ENCODE measurements at regions not wholly inside any gene's neighbourhood (a gene's known extent, or its start where the extent isn't known, plus 50 kb on each side); places are given as distances from the start of the nearest gene placed in this dataset.

DNA sequence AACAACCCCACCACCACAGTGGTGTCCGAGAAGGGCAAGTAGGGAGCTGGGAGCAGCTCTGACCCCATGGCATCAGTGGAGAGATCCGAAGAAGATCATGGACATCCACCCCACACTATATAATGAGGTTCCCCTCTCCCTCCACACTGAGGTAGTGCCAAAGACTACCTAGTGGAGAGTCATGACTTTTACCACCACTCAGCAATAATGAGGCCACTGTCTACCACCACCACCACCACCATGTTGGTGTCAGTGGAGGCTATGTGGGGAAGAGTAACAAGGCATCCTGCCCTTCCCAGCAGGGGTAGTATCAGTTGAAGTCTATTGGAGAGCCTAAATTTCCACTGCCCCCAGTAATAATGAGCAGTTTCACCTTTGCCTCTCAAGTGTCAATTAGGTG, 321.7 kb upstream of the ZC3H15 start:
- no peaks in the 10 kb centered on the region for H3K4me1 ChIP-seq (replicated peaks in 1 of 2; ENCODE audit: control insufficient read depth in 2 of 2, insufficient read depth in 2 of 2, low read length in 2 of 2)
- H3K4me2 ChIP-seq (ENCODE audit: insufficient read depth, low read length): no peak overlapping the region
- 5% methylated on average over 2 of the region's 2 CpGs for WGBS (ENCODE audit: insufficient coverage, low coverage, missing lambda C conversion rate)
- H3K9me1 ChIP-seq (ENCODE audit: control insufficient read depth, insufficient read depth, low read length): no peaks in the 10 kb centered on the region
- ATAC-seq: no peak
- ChIA-PET POLR2A (no interaction called here), CTCF (ENCODE audit: low intra/inter-chr PET ratio) (no interaction called here)
- no peaks in the 10 kb centered on the region for H3K79me2 ChIP-seq (ENCODE audit: control insufficient read depth, insufficient read depth, low read length)
- no peak overlapping the region for H3K9ac ChIP-seq (ENCODE audit: insufficient read depth in 1 of 2, low read depth in 2 of 2, low read length in 2 of 2)
- no peak overlapping the region for H2AFZ ChIP-seq (ENCODE audit: low read depth, low read length)
- H3K4me3 ChIP-seq: no peak overlapping the region
- DNase-seq (ENCODE audit: extremely low read depth in 1 of 4, low spot score in 3 of 4): no peak
- in situ Hi-C loops (cut with MboI) (no loop called here), intact Hi-C loops (cut with micrococcal nuclease) (no loop called here)
- H3K36me3 ChIP-seq (ENCODE audit: control insufficient read depth, insufficient read depth, low read length): no peaks in the 10 kb centered on the region
- no peak overlapping the region for H3K27ac ChIP-seq (ENCODE audit: extremely low read depth, low read depth, low read length)
- no TSS peak for BruUV-seq (replicated peaks)
- H3K9me3 ChIP-seq (replicated peaks; ENCODE audit: control insufficient read depth, insufficient read depth, low read depth, low read length): no peaks in the 10 kb centered on the region; the same call in 1 of the 2 replicates
- no peaks in the 10 kb centered on the region for H3K27me3 ChIP-seq (ENCODE audit: control insufficient read depth in 2 of 2, insufficient read depth in 2 of 2, low read length in 2 of 2)
- FAIRE-seq: no peak
- no peaks in the 10 kb centered on the region for H4K20me1 ChIP-seq (replicated peaks; ENCODE audit: control insufficient read depth, insufficient read depth, low read length)
- TF ChIP-seq ZNF239 (CRISPR knock-in tag; IDR thresholded peaks at IDR 0.05) (no peak), ZNF133 (CRISPR knock-in tag; IDR thresholded peaks at IDR 0.05) (no peak), ARHGAP35 (IDR thresholded peaks at IDR 0.05; ENCODE audit: partially characterized antibody) (no peak), ZNF785 (CRISPR knock-in tag; IDR thresholded peaks at IDR 0.05) (no peak), RAD51 (IDR thresholded peaks at IDR 0.05; ENCODE audit: borderline replicate concordance, low read depth) (no peak), ASH1L (IDR thresholded peaks at IDR 0.05; ENCODE audit: borderline replicate concordance, low read depth, partially characterized antibody) (no peak), LCOR (CRISPR knock-in tag; IDR thresholded peaks at IDR 0.05) (no peak), CBX5 (IDR thresholded peaks at IDR 0.05; ENCODE audit: borderline replicate concordance, low read depth) (no peak), PML (IDR thresholded peaks at IDR 0.05; ENCODE audit: low read length) (no peak), ZNF311 (CRISPR knock-in tag; IDR thresholded peaks at IDR 0.05) (no peak), MCM3 (IDR thresholded peaks at IDR 0.05) (no peak), ZC3H4 (CRISPR knock-in tag; IDR thresholded peaks at IDR 0.05; ENCODE audit: borderline replicate concordance) (no peak)
- TF ChIP-seq, protein P1, sequence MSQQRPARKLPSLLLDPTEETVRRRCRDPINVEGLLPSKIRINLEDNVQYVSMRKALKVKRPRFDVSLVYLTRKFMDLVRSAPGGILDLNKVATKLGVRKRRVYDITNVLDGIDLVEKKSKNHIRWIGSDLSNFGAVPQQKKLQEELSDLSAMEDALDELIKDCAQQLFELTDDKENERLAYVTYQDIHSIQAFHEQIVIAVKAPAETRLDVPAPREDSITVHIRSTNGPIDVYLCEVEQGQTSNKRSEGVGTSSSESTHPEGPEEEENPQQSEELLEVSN (IDR thresholded peaks at IDR 0.05; ENCODE audit: borderline replicate concordance in 1 of 2, extremely low read depth in 1 of 2, insufficient read depth in 1 of 2, insufficient read length in 1 of 2, low read depth in 1 of 2, low read length in 1 of 2, poor library complexity in 1 of 2, severe bottlenecking in 1 of 2): no peak
- TF ChIP-seq, protein P2, sequence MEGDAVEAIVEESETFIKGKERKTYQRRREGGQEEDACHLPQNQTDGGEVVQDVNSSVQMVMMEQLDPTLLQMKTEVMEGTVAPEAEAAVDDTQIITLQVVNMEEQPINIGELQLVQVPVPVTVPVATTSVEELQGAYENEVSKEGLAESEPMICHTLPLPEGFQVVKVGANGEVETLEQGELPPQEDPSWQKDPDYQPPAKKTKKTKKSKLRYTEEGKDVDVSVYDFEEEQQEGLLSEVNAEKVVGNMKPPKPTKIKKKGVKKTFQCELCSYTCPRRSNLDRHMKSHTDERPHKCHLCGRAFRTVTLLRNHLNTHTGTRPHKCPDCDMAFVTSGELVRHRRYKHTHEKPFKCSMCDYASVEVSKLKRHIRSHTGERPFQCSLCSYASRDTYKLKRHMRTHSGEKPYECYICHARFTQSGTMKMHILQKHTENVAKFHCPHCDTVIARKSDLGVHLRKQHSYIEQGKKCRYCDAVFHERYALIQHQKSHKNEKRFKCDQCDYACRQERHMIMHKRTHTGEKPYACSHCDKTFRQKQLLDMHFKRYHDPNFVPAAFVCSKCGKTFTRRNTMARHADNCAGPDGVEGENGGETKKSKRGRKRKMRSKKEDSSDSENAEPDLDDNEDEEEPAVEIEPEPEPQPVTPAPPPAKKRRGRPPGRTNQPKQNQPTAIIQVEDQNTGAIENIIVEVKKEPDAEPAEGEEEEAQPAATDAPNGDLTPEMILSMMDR (IDR thresholded peaks at IDR 0.05 in 2 of 3, conservative IDR thresholded peaks at IDR 0.05 in 1 of 3; ENCODE audit: insufficient read depth in 2 of 3, low read depth in 1 of 3, low read length in 3 of 3): no peak
- TF ChIP-seq, protein P3, sequence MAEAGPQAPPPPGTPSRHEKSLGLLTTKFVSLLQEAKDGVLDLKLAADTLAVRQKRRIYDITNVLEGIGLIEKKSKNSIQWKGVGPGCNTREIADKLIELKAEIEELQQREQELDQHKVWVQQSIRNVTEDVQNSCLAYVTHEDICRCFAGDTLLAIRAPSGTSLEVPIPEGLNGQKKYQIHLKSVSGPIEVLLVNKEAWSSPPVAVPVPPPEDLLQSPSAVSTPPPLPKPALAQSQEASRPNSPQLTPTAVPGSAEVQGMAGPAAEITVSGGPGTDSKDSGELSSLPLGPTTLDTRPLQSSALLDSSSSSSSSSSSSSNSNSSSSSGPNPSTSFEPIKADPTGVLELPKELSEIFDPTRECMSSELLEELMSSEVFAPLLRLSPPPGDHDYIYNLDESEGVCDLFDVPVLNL (CRISPR knock-in tag; IDR thresholded peaks at IDR 0.05; ENCODE audit: low read depth): no peak
- TF ChIP-seq, protein P4, sequence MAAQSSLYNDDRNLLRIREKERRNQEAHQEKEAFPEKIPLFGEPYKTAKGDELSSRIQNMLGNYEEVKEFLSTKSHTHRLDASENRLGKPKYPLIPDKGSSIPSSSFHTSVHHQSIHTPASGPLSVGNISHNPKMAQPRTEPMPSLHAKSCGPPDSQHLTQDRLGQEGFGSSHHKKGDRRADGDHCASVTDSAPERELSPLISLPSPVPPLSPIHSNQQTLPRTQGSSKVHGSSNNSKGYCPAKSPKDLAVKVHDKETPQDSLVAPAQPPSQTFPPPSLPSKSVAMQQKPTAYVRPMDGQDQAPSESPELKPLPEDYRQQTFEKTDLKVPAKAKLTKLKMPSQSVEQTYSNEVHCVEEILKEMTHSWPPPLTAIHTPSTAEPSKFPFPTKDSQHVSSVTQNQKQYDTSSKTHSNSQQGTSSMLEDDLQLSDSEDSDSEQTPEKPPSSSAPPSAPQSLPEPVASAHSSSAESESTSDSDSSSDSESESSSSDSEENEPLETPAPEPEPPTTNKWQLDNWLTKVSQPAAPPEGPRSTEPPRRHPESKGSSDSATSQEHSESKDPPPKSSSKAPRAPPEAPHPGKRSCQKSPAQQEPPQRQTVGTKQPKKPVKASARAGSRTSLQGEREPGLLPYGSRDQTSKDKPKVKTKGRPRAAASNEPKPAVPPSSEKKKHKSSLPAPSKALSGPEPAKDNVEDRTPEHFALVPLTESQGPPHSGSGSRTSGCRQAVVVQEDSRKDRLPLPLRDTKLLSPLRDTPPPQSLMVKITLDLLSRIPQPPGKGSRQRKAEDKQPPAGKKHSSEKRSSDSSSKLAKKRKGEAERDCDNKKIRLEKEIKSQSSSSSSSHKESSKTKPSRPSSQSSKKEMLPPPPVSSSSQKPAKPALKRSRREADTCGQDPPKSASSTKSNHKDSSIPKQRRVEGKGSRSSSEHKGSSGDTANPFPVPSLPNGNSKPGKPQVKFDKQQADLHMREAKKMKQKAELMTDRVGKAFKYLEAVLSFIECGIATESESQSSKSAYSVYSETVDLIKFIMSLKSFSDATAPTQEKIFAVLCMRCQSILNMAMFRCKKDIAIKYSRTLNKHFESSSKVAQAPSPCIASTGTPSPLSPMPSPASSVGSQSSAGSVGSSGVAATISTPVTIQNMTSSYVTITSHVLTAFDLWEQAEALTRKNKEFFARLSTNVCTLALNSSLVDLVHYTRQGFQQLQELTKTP (IDR thresholded peaks at IDR 0.05; ENCODE audit: low read depth in 1 of 2, partially characterized antibody in 2 of 2): no peak
